ENCODE measurements at regions not wholly inside any gene's neighbourhood (a gene's known extent, or its start where the extent isn't known, plus 50 kb on each side); places are given as distances from the start of the nearest gene placed in this dataset.

DNA sequence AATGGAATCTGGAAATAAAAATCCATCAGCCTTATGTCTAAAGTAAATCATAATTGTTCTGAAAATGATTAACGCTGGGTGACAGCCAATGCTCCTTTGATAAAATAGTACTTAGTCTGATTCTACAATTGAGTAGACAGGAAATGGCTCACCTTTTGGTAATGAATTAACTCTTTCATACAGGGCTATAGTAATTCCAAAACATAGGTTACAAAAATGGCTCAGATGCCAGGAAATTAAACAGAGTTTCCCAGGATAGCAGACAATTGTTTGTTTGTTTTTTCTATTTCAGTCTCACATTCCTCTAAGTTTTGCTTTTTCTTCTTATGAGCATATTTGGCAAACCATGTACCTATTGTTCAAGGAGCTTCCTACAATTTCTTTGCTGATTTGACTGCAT is 257.2 kb upstream of the EPHA7 start:
- TF ChIP-seq POU6F1 (CRISPR knock-in tag; IDR thresholded peaks at IDR 0.05; ENCODE audit: borderline replicate concordance, low read depth): no peak
- TF ChIP-seq SNAI2 (CRISPR knock-in tag; IDR thresholded peaks at IDR 0.05): no peak
- TF ChIP-seq, protein P1, sequence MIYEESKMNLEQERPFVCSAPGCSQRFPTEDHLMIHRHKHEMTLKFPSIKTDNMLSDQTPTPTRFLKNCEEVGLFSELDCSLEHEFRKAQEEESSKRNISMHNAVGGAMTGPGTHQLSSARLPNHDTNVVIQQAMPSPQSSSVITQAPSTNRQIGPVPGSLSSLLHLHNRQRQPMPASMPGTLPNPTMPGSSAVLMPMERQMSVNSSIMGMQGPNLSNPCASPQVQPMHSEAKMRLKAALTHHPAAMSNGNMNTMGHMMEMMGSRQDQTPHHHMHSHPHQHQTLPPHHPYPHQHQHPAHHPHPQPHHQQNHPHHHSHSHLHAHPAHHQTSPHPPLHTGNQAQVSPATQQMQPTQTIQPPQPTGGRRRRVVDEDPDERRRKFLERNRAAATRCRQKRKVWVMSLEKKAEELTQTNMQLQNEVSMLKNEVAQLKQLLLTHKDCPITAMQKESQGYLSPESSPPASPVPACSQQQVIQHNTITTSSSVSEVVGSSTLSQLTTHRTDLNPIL (CRISPR knock-in tag; IDR thresholded peaks at IDR 0.05; ENCODE audit: low read depth): no peak
- TF ChIP-seq ZC3H10 (CRISPR knock-in tag; IDR thresholded peaks at IDR 0.05): no peak
- TF ChIP-seq ZFP3 (CRISPR knock-in tag; IDR thresholded peaks at IDR 0.05): no peak
- no peak for TF ChIP-seq ARNTL (CRISPR knock-in tag; IDR thresholded peaks at IDR 0.05; ENCODE audit: borderline replicate concordance, low read depth)
- no peak for TF ChIP-seq GLIS3 (CRISPR knock-in tag; IDR thresholded peaks at IDR 0.05)
- TF ChIP-seq CSDC2 (CRISPR knock-in tag; IDR thresholded peaks at IDR 0.05): no peak
- no peak for ATAC-seq

DNA sequence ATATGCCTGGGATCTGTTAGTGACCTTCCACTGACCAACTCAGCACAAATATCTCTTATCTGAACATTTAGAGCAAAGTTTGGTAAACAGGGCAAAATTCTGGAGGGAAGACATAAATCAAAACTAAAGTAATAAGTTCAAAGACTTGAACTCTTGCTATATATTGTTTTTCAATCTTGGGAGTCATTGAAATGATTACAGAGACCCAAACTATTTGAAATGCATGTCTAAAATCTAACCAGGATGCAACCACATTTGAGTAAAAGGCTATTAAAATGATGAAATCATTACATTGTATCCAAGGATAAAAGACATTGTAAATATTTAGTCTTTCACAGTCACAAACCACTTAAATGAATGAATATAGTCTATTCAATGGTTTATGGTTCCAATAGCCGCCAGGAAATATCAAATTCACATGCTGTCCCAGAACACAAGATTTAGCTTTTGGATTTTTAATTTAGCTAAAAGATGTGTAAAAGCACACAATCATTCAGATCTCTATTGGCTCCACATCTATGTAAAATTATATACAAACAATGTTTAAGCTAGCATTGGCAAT is 256.6 kb upstream of the EPHA7 start:
- ATAC-seq: no peak
- TF ChIP-seq ZFP30 (CRISPR knock-in tag; IDR thresholded peaks at IDR 0.05): no peak
- no peak for TF ChIP-seq PPARA (CRISPR knock-in tag; IDR thresholded peaks at IDR 0.05; ENCODE audit: borderline replicate concordance)
- TF ChIP-seq TOX (CRISPR knock-in tag; IDR thresholded peaks at IDR 0.05; ENCODE audit: borderline replicate concordance): no peak
- TF ChIP-seq CSDC2 (CRISPR knock-in tag; IDR thresholded peaks at IDR 0.05): no peak
- TF ChIP-seq, protein P2, sequence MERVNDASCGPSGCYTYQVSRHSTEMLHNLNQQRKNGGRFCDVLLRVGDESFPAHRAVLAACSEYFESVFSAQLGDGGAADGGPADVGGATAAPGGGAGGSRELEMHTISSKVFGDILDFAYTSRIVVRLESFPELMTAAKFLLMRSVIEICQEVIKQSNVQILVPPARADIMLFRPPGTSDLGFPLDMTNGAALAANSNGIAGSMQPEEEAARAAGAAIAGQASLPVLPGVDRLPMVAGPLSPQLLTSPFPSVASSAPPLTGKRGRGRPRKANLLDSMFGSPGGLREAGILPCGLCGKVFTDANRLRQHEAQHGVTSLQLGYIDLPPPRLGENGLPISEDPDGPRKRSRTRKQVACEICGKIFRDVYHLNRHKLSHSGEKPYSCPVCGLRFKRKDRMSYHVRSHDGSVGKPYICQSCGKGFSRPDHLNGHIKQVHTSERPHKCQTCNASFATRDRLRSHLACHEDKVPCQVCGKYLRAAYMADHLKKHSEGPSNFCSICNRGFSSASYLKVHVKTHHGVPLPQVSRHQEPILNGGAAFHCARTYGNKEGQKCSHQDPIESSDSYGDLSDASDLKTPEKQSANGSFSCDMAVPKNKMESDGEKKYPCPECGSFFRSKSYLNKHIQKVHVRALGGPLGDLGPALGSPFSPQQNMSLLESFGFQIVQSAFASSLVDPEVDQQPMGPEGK (CRISPR knock-in tag; IDR thresholded peaks at IDR 0.05; ENCODE audit: borderline replicate concordance): no peak
- no peak for TF ChIP-seq ZFP3 (CRISPR knock-in tag; IDR thresholded peaks at IDR 0.05)
- TF ChIP-seq ZNF565 (CRISPR knock-in tag; conservative IDR thresholded peaks at IDR 0.05; ENCODE audit: low read depth): no peak
- no peak for TF ChIP-seq ARNTL (CRISPR knock-in tag; IDR thresholded peaks at IDR 0.05; ENCODE audit: borderline replicate concordance, low read depth)
- no peak for TF ChIP-seq ZNF8 (CRISPR knock-in tag; IDR thresholded peaks at IDR 0.05)
- TF ChIP-seq, protein P1 (CRISPR knock-in tag; IDR thresholded peaks at IDR 0.05; ENCODE audit: low read depth): no peak
- no peak for TF ChIP-seq GLIS3 (CRISPR knock-in tag; IDR thresholded peaks at IDR 0.05)

- ATAC-seq: no peak
- TF ChIP-seq ZFP3 (CRISPR knock-in tag; IDR thresholded peaks at IDR 0.05): no peak
- TF ChIP-seq POU6F1 (CRISPR knock-in tag; IDR thresholded peaks at IDR 0.05; ENCODE audit: borderline replicate concordance, low read depth): no peak
- TF ChIP-seq, protein P2 (CRISPR knock-in tag; IDR thresholded peaks at IDR 0.05; ENCODE audit: borderline replicate concordance): no peak
- no peak for TF ChIP-seq TOX (CRISPR knock-in tag; IDR thresholded peaks at IDR 0.05; ENCODE audit: borderline replicate concordance)
- TF ChIP-seq TSHZ2 (CRISPR knock-in tag; IDR thresholded peaks at IDR 0.05): no peak
- TF ChIP-seq ZFP30 (CRISPR knock-in tag; IDR thresholded peaks at IDR 0.05): no peak
- no peak for TF ChIP-seq ZNF70 (CRISPR knock-in tag; IDR thresholded peaks at IDR 0.05)
- no peak for TF ChIP-seq ISL1 (CRISPR knock-in tag; IDR thresholded peaks at IDR 0.05)
These were observed 243.8 kb upstream of the EPHA7 start for GRCh38 chr6:93663111-93663510.

All from SK-N-SH treated with all-trans-retinoic acid at 6 μM for 48 hours (cell line).